SU-DHL-6 (cell line): ENCODE measurements at regions not wholly inside any gene's neighbourhood (a gene's known extent, or its start where the extent isn't known, plus 50 kb on each side); places are given as distances from the start of the nearest gene placed in this dataset.

Experiments
- H2AFZ ChIP-seq: fragments of 200-600 bp; sonication (generic); 2 replicates; pipeline ENCODE4 v1.6.1; 2014; ENCODE audit warnings: low read depth, mild to moderate bottlenecking, moderate library complexity, mixed read lengths, antibody characterized with exemption, low read length; ENCODE audit not compliant: severe bottlenecking
- H3F3A ChIP-seq: fragments of 200-600 bp; shearing (Covaris generic); 2 replicates; pipeline ENCODE4 v1.6.0; 2016; ENCODE audit warnings: antibody characterized with exemption, mild to moderate bottlenecking; ENCODE audit not compliant: insufficient read depth
- H3K27ac ChIP-seq: fragments of 200-600 bp; sonication (generic); 2 replicates; pipeline ENCODE4 v1.5.1; 2016; ENCODE audit warnings: low read depth, mild to moderate bottlenecking, low read length, moderate library complexity, mixed read lengths
- H3K27me3 ChIP-seq: fragments of 200-600 bp; sonication (generic), shearing (Covaris generic); 2 replicates; pipeline ENCODE4 v1.6.0; 2014; ENCODE audit warnings: mild to moderate bottlenecking, low read length
- H3K36me3 ChIP-seq: fragments of 200-600 bp; sonication (generic); 2 replicates; pipeline ENCODE4 v1.6.1; 2014; ENCODE audit warnings: mild to moderate bottlenecking, low read length, mixed read lengths
- H3K4me2 ChIP-seq: fragments of 300-600, 200-600 bp; shearing (Covaris generic), sonication (generic); 2 replicates; pipeline ENCODE4 v1.6.0; 2014; ENCODE audit warnings: low read length, low read depth, mild to moderate bottlenecking; ENCODE audit not compliant: poor library complexity, severe bottlenecking
- H3K4me3 ChIP-seq: fragments of 200-600 bp; sonication (generic); 2 replicates; pipeline ENCODE4 v1.5.1; 2014; ENCODE audit warnings: antibody characterized with exemption, low read length, mild to moderate bottlenecking, mixed read lengths; ENCODE audit not compliant: insufficient read depth, poor library complexity, severe bottlenecking
- H3K79me2 ChIP-seq: fragments of 200-600 bp; sonication (generic); 2 replicates; pipeline ENCODE4 v1.6.1; 2014; ENCODE audit warnings: mild to moderate bottlenecking, low read length, moderate library complexity; ENCODE audit not compliant: insufficient read depth
- H3K9ac ChIP-seq: fragments of 200-600 bp; sonication (generic); 2 replicates; pipeline ENCODE4 v1.7.0; 2014; ENCODE audit warnings: mild to moderate bottlenecking, low read length
- H3K9me2 ChIP-seq: fragments of 200-600 bp; sonication (generic); replicated peaks from 2 replicates; pipeline ENCODE4 v1.6.1; 2014; ENCODE audit warnings: low read length; ENCODE audit not compliant: insufficient read depth
- H3K9me3 ChIP-seq: fragments of 200-600 bp; sonication (generic); 2 replicates; pipeline ENCODE4 v1.6.1; 2014; ENCODE audit warnings: low read length, mixed read lengths; ENCODE audit not compliant: insufficient read depth
- H4K20me1 ChIP-seq: fragments of 200-600 bp; sonication (generic); 2 replicates; pipeline ENCODE4 v1.6.1; 2014; ENCODE audit warnings: low read depth, mild to moderate bottlenecking, antibody characterized with exemption, low read length, moderate library complexity, mixed read lengths
- EZH2phosphoT487 ChIP-seq: fragments of 200-600 bp; sonication (generic), shearing (Covaris generic); conservative IDR thresholded peaks from 2 replicates; pipeline ENCODE4 v1.6.1; 2018; ENCODE audit warnings: mild to moderate bottlenecking, antibody characterized with exemption, low read length, moderate library complexity, mixed read lengths
- TF ChIP-seq, protein P1 (sequence below): fragments of 200-600 bp; sonication (generic); IDR thresholded peaks from one replicate; pipeline ENCODE4 v1.5.1; 2017; ENCODE audit warnings: antibody characterized with exemption, mild to moderate bottlenecking, low read length, moderate library complexity; ENCODE audit not compliant: insufficient read depth, poor library complexity, severe bottlenecking

- Histone ChIP-seq H3K4me2 (no peak overlapping the region), H3K4me3 (no peak overlapping the region)
Measured at GRCh38 chr5:58077966-58078365, 381.9 kb downstream of the PLK2 start.

GRCh38 chr5:58077416-58077815 is 382.5 kb downstream of the PLK2 start:
- Histone ChIP-seq H3K79me2 (no peaks in the 10 kb centered on the region), H3K9me3 (no peaks in the 10 kb centered on the region), H3K9me2 (no peaks in the 10 kb centered on the region), H3K27ac (no peak overlapping the region), H3F3A (no peaks in the 10 kb centered on the region), H3K27me3 (no peaks in the 10 kb centered on the region), H3K36me3 (no peaks in the 10 kb centered on the region), H4K20me1 (no peaks in the 10 kb centered on the region), H2AFZ (no peak overlapping the region), H3K4me3 (no peak overlapping the region), H3K4me2 (no peak overlapping the region), H3K9ac (no peak overlapping the region)
- TF ChIP-seq, protein P1, sequence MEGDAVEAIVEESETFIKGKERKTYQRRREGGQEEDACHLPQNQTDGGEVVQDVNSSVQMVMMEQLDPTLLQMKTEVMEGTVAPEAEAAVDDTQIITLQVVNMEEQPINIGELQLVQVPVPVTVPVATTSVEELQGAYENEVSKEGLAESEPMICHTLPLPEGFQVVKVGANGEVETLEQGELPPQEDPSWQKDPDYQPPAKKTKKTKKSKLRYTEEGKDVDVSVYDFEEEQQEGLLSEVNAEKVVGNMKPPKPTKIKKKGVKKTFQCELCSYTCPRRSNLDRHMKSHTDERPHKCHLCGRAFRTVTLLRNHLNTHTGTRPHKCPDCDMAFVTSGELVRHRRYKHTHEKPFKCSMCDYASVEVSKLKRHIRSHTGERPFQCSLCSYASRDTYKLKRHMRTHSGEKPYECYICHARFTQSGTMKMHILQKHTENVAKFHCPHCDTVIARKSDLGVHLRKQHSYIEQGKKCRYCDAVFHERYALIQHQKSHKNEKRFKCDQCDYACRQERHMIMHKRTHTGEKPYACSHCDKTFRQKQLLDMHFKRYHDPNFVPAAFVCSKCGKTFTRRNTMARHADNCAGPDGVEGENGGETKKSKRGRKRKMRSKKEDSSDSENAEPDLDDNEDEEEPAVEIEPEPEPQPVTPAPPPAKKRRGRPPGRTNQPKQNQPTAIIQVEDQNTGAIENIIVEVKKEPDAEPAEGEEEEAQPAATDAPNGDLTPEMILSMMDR: no peak
- TF ChIP-seq EZH2phosphoT487: no peak

More at GRCh38 chr5:58077966-58078365, 381.9 kb downstream of the PLK2 start:
- Histone ChIP-seq H3F3A (no peaks in the 10 kb centered on the region), H3K27me3 (no peaks in the 10 kb centered on the region), H3K9ac (no peak overlapping the region), H3K9me2 (no peaks in the 10 kb centered on the region), H3K9me3 (no peaks in the 10 kb centered on the region), H4K20me1 (no peaks in the 10 kb centered on the region), H2AFZ (no peak overlapping the region), H3K36me3 (no peaks in the 10 kb centered on the region), H3K79me2 (no peaks in the 10 kb centered on the region), H3K27ac (no peak overlapping the region)
- TF ChIP-seq, protein P1: no peak
- TF ChIP-seq EZH2phosphoT487: no peak

- no peak overlapping the region for H2AFZ ChIP-seq
- TF ChIP-seq EZH2phosphoT487: no peak
- TF ChIP-seq, protein P1: no peak
Measured at GRCh38 chr5:58076483-58077257, 383.2 kb downstream of the PLK2 start.

More at GRCh38 chr5:58076483-58077257, 383.2 kb downstream of the PLK2 start:
- H3F3A ChIP-seq: no peaks in the 10 kb centered on the region
- H3K27ac ChIP-seq: no peak overlapping the region
- no peaks in the 10 kb centered on the region for H3K9me3 ChIP-seq
- H3K79me2 ChIP-seq: no peaks in the 10 kb centered on the region
- H4K20me1 ChIP-seq: no peaks in the 10 kb centered on the region
- no peaks in the 10 kb centered on the region for H3K36me3 ChIP-seq
- H3K27me3 ChIP-seq: no peaks in the 10 kb centered on the region
- H3K4me2 ChIP-seq: no peak overlapping the region
- no peak overlapping the region for H3K9ac ChIP-seq
- no peak overlapping the region for H3K4me3 ChIP-seq
- no peaks in the 10 kb centered on the region for H3K9me2 ChIP-seq
